Mammary epithelial cell (primary cell): ENCODE measurements at regions not wholly inside any gene's neighbourhood (a gene's known extent, or its start where the extent isn't known, plus 50 kb on each side); places are given as distances from the start of the nearest gene placed in this dataset.

Experiments used
- CTCF ChIP-seq, 2 donors: IDR thresholded peaks in 1 of 2; conservative IDR thresholded peaks in 1 of 2; 2 replicates each; pipeline ENCODE4 v1.5.1; 2011 to 2012; ENCODE audit warnings: inconsistent platforms in 2 of 2, low read length in 2 of 2, mild to moderate bottlenecking in 2 of 2, control low read depth in 1 of 2, low read depth in 1 of 2; ENCODE audit not compliant: insufficient read depth in 1 of 2; ENCODE audit errors: extremely low read depth in 1 of 2
- EZH2 ChIP-seq: IDR thresholded peaks from 2 replicates; pipeline ENCODE4 v1.6.1; 2012; ENCODE audit warnings: low read length, inconsistent platforms, borderline replicate concordance

GRCh38 chr14:43308421-43309110 is 1198.5 kb downstream of the FSCB start:
- TF ChIP-seq CTCF (conservative IDR thresholded peaks at IDR 0.05 in 1 of 2, IDR thresholded peaks at IDR 0.05 in 1 of 2; ENCODE audit: extremely low read depth in 1 of 2, insufficient read depth in 1 of 2, low read depth in 1 of 2, low read length in 2 of 2) (no peak), EZH2 (no peak)
